ENCODE measurements at regions not wholly inside any gene's neighbourhood (a gene's known extent, or its start where the extent isn't known, plus 50 kb on each side); places are given as distances from the start of the nearest gene placed in this dataset.

- DNase-seq, result no peak
These were observed 152.9 kb downstream of the ACTL8 start for GRCh38 chr1:17907999-17908398.

GRCh38 chr1:17908945-17909344 lies 153.8 kb downstream of the ACTL8 start:
- DNase-seq, result no peak

- DNase-seq, result no peak
These were observed 154.5 kb downstream of the ACTL8 start for GRCh38 chr1:17909634-17910033.

GRCh38 chr1:17911791-17912190 lies 156.7 kb downstream of the ACTL8 start:
- no peak for DNase-seq

- no peak for DNase-seq
These were observed 157.4 kb downstream of the ACTL8 start for GRCh38 chr1:17912491-17912890.

- no peak for DNase-seq
These were observed 158.4 kb downstream of the ACTL8 start for GRCh38 chr1:17913326-17914115.

GRCh38 chr1:17914131-17914530 lies 159.0 kb downstream of the ACTL8 start:
- DNase-seq, result no peak

- no peak for DNase-seq
These were observed 159.9 kb downstream of the ACTL8 start for GRCh38 chr1:17914987-17915386.

GRCh38 chr1:17915511-17916197 lies 160.5 kb downstream of the ACTL8 start:
- no peak for DNase-seq

GRCh38 chr1:17916702-17917101 lies 161.6 kb downstream of the ACTL8 start:
- no peak for DNase-seq

- no peak for DNase-seq
These were observed 164.6 kb downstream of the ACTL8 start for GRCh38 chr1:17919525-17920439.

- no peak for DNase-seq
These were observed 165.9 kb downstream of the ACTL8 start for GRCh38 chr1:17920881-17921640.

- DNase-seq, result peak; percentile 9
These were observed 167.7 kb downstream of the ACTL8 start for GRCh38 chr1:17922833-17923232.

GRCh38 chr1:17923666-17924065 lies 168.5 kb downstream of the ACTL8 start:
- DNase-seq, result no peak

GRCh38 chr1:17924578-17924977 lies 169.4 kb downstream of the ACTL8 start:
- DNase-seq, result no peak

- DNase-seq, result no peak
These were observed 170.4 kb downstream of the ACTL8 start for GRCh38 chr1:17925290-17926237.

- DNase-seq, result no peak
These were observed 171.8 kb downstream of the ACTL8 start for GRCh38 chr1:17926906-17927305.

- no peak for DNase-seq
These were observed 172.8 kb downstream of the ACTL8 start for GRCh38 chr1:17927952-17928351.

GRCh38 chr1:17929224-17929623 lies 174.1 kb downstream of the ACTL8 start:
- no peak for DNase-seq

GRCh38 chr1:17930635-17931034 lies 175.5 kb downstream of the ACTL8 start:
- DNase-seq, result no peak

GRCh38 chr1:17932164-17932563 lies 175.4 kb upstream of the IGSF21 start:
- no peak for DNase-seq
